MM.1S (cell line): ENCODE measurements at regions not wholly inside any gene's neighbourhood (a gene's known extent, or its start where the extent isn't known, plus 50 kb on each side); places are given as distances from the start of the nearest gene placed in this dataset.

Source experiments
- DNase-seq: peaks from one replicate; pipeline ENCODE4 v3.0.0-alpha.2; 2015
- H2AFZ ChIP-seq: fragments of 300-600 bp; sonication (generic); 2 replicates; pipeline ENCODE4 v1.6.0; 2016; ENCODE audit warnings: antibody characterized with exemption, low read length
- H3F3A ChIP-seq: fragments of 300-600 bp; sonication (generic); 2 replicates; pipeline ENCODE4 v1.6.1; 2016; ENCODE audit warnings: mild to moderate bottlenecking, antibody characterized with exemption, low read length, moderate library complexity, mixed read lengths; ENCODE audit not compliant: insufficient read depth
- H3K27ac ChIP-seq: fragments of 300-600 bp; sonication (generic); 2 replicates; pipeline ENCODE4 v1.5.1; 2016; ENCODE audit warnings: mild to moderate bottlenecking, low read length
- H3K27me3 ChIP-seq: fragments of 300-600 bp; sonication (generic); replicated peaks from 2 replicates; pipeline ENCODE4 v1.6.0; 2016; ENCODE audit warnings: low read length; ENCODE audit not compliant: insufficient read depth
- H3K36me3 ChIP-seq: fragments of 300-600 bp; sonication (generic); replicated peaks from 2 replicates; pipeline ENCODE4 v1.6.1; 2016; ENCODE audit warnings: mild to moderate bottlenecking, low read length, mixed read lengths; ENCODE audit not compliant: insufficient read depth
- H3K4me1 ChIP-seq: fragments of 300-600 bp; sonication (generic); 2 replicates; pipeline ENCODE4 v1.6.1; 2016; ENCODE audit warnings: low read length, mixed read lengths
- H3K4me2 ChIP-seq: fragments of 300-600 bp; sonication (generic); 2 replicates; pipeline ENCODE4 v1.6.0; 2016; ENCODE audit warnings: low read depth, low read length
- H3K4me3 ChIP-seq: fragments of 300-600 bp; sonication (generic); 2 replicates; pipeline ENCODE4 v1.5.1; 2016; ENCODE audit warnings: low read length, mixed read lengths
- H3K79me2 ChIP-seq: fragments of 300-600 bp; sonication (generic); 2 replicates; pipeline ENCODE4 v1.6.1; 2016; ENCODE audit warnings: mixed run types, low read length, mixed read lengths
- H3K9ac ChIP-seq: fragments of 300-600 bp; sonication (generic); 2 replicates; pipeline ENCODE4 v1.6.1; 2016; ENCODE audit warnings: low read length, mixed read lengths
- H3K9me2 ChIP-seq: fragments of 300-600 bp; sonication (generic); replicated peaks from 2 replicates; pipeline ENCODE4 v1.6.1; 2016; ENCODE audit warnings: mild to moderate bottlenecking, low read length, mixed read lengths; ENCODE audit not compliant: insufficient read depth
- H3K9me3 ChIP-seq: fragments of 300-600 bp; sonication (generic); replicated peaks from 2 replicates; pipeline ENCODE4 v1.6.1; 2016; ENCODE audit warnings: mild to moderate bottlenecking, low read length, mixed read lengths; ENCODE audit not compliant: insufficient read depth
- H4K20me1 ChIP-seq: fragments of 300-600 bp; sonication (generic); 2 replicates; pipeline ENCODE4 v1.6.1; 2016; ENCODE audit warnings: mild to moderate bottlenecking, low read length, moderate library complexity, mixed read lengths; ENCODE audit not compliant: insufficient read depth
- EZH2 ChIP-seq: fragments of 300-600 bp; sonication (generic); optimal IDR thresholded peaks from 2 replicates; pipeline ENCODE3; 2017; ENCODE audit warnings: low read depth, mild to moderate bottlenecking, antibody characterized with exemption, low read length, mixed read lengths
- EZH2phosphoT487 ChIP-seq: fragments of 300-600 bp; sonication (generic); IDR thresholded peaks from 2 replicates; pipeline ENCODE4 v1.6.1; 2018; ENCODE audit warnings: antibody characterized with exemption, low read length
- TF ChIP-seq, protein P1 (sequence below): fragments of 300-600 bp; sonication (generic); IDR thresholded peaks from 2 replicates; pipeline ENCODE4 v1.5.1; 2016; ENCODE audit warnings: antibody characterized with exemption, low read length, mixed read lengths

DNA sequence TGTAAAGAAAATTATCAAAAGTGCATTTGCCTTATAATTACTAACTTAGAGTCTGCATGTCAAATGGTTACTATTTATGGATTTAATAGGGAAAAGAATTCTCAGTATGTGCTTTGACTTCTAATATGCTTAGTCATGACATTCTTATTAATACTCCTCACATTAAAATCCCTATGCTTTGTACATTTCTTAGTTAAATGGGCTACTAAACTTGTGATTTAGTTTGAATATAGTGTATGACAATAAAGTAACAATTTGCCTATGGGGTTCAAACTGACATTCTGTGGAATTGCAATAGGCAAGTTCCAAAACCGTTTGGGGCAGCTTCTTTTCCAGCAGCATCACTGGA, 361.9 kb upstream of the TMTC1 start:
- Histone ChIP-seq H3K27ac (no peak overlapping the region), H4K20me1 (no peaks in the 10 kb centered on the region), H2AFZ (no peak overlapping the region), H3K27me3 (no peaks in the 10 kb centered on the region), H3K79me2 (no peaks in the 10 kb centered on the region), H3K36me3 (no peaks in the 10 kb centered on the region), H3K9ac (no peak overlapping the region), H3F3A (no peaks in the 10 kb centered on the region), H3K9me3 (no peaks in the 10 kb centered on the region), H3K4me3 (no peak overlapping the region), H3K4me2 (no peak overlapping the region), H3K4me1 (no peaks in the 10 kb centered on the region), H3K9me2 (no peaks in the 10 kb centered on the region)
- TF ChIP-seq EZH2phosphoT487 (no peak), EZH2 (no peak)
- TF ChIP-seq, protein P1, sequence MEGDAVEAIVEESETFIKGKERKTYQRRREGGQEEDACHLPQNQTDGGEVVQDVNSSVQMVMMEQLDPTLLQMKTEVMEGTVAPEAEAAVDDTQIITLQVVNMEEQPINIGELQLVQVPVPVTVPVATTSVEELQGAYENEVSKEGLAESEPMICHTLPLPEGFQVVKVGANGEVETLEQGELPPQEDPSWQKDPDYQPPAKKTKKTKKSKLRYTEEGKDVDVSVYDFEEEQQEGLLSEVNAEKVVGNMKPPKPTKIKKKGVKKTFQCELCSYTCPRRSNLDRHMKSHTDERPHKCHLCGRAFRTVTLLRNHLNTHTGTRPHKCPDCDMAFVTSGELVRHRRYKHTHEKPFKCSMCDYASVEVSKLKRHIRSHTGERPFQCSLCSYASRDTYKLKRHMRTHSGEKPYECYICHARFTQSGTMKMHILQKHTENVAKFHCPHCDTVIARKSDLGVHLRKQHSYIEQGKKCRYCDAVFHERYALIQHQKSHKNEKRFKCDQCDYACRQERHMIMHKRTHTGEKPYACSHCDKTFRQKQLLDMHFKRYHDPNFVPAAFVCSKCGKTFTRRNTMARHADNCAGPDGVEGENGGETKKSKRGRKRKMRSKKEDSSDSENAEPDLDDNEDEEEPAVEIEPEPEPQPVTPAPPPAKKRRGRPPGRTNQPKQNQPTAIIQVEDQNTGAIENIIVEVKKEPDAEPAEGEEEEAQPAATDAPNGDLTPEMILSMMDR: no peak
- no peak for DNase-seq

DNA sequence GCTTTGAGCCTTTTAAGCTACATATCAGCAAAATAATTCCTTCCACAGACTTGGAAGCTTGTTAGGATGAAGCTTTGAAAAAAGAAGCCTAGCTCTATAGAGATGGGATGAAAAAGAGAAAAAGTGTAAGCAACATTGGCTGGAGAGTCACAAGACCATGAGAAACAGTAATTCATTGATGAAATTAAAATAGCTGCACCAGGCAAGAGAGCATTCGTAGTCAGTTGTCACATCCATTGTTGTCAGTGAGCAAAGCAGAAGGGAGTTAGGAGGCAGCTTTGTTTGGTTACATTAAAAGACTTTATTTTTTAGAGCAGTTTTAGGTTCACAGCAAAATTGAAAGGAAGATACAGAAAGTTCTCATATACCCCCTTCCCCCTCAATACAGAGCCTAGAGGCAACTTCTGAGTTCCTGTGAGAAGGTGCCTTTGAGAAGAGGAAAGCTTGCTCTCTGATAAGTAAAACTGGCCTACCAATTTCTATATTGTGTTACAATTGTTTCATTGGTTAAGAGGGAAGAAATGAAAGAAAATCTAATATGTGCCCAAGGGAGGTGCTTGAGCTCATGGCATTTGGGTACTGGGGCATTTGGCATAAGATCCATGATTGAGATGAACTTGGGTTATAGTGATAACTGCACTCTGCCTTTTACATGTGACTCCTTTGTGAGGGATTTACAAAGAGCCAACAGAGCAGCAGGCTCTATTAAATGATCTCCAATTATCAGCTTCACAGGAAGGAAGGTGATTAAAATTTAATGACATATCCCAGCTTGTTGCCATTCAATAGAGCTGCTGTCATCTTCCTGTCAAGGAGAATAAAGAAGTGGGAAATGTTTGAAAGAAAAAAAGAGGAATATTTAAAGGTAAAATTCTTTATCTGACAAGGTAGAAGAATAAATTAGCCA, 361.3 kb upstream of the TMTC1 start:
- H3K4me3 ChIP-seq: no peak overlapping the region
- H3K27me3 ChIP-seq: no peaks in the 10 kb centered on the region
- no peak for DNase-seq
- H3K79me2 ChIP-seq: no peaks in the 10 kb centered on the region
- no peak overlapping the region for H3K27ac ChIP-seq
- no peaks in the 10 kb centered on the region for H3K4me1 ChIP-seq
- no peaks in the 10 kb centered on the region for H3K9me3 ChIP-seq
- no peak for TF ChIP-seq EZH2
- no peak for TF ChIP-seq EZH2phosphoT487
- TF ChIP-seq, protein P1: no peak
- no peaks in the 10 kb centered on the region for H3K9me2 ChIP-seq
- H3K4me2 ChIP-seq: no peak overlapping the region
- no peak overlapping the region for H2AFZ ChIP-seq
- H4K20me1 ChIP-seq: no peaks in the 10 kb centered on the region
- no peaks in the 10 kb centered on the region for H3K36me3 ChIP-seq
- no peak overlapping the region for H3K9ac ChIP-seq
- H3F3A ChIP-seq: no peaks in the 10 kb centered on the region

DNA sequence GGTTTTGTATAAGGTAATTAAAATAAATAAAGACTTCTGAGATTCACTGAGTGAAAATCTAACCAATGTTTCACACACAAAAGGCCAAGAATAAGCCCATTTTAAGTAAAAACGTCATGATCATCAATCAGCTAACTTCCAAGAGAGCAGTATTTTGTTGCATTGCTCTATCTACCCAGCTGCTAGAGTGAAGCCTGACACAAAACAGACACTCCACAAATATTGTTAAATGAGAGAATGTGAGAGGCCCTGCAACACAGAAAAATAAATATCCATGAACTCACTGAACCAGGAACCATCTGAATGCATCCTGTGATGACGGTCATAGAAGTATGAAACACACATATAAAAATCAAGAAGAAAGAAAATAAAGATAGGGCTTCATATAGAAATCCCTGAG, 358.6 kb upstream of the TMTC1 start:
- Histone ChIP-seq H3K36me3 (no peaks in the 10 kb centered on the region), H3K79me2 (no peaks in the 10 kb centered on the region), H3F3A (no peaks in the 10 kb centered on the region), H3K27ac (no peak overlapping the region), H4K20me1 (no peaks in the 10 kb centered on the region), H3K4me3 (no peak overlapping the region), H3K9ac (no peak overlapping the region), H3K9me2 (no peaks in the 10 kb centered on the region), H3K27me3 (no peaks in the 10 kb centered on the region), H3K4me2 (no peak overlapping the region), H3K9me3 (no peaks in the 10 kb centered on the region), H3K4me1 (no peaks in the 10 kb centered on the region), H2AFZ (no peak overlapping the region)
- no peak for DNase-seq
- TF ChIP-seq EZH2: no peak

DNA sequence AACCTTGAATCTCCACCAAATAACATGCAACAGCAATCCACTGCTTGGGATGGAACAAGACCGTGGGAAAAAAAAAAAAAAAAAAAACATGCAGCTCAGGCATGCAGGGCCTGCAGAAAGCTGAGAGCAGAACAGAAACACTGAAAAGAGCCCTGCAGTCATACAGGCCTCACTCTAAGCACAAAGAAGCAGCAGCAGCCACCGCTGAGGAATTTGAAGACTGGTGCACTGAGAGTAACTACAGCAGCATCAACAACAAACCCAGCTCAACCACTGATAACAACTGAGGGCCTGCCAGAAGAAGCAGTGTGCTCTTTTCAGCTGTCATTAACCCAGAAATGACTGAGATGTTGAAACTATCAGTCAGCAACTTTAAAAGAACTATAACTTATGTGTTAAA, 354.7 kb upstream of the TMTC1 start:
- TF ChIP-seq, protein P1: no peak
- TF ChIP-seq EZH2 (no peak), EZH2phosphoT487 (no peak)
- H4K20me1 ChIP-seq: no peaks in the 10 kb centered on the region
- no peak overlapping the region for H2AFZ ChIP-seq
- no peak overlapping the region for H3K4me2 ChIP-seq
- H3K27me3 ChIP-seq: no peaks in the 10 kb centered on the region
- no peaks in the 10 kb centered on the region for H3K79me2 ChIP-seq
- H3K4me3 ChIP-seq: no peak overlapping the region
- H3F3A ChIP-seq: no peaks in the 10 kb centered on the region
- H3K9me3 ChIP-seq: no peaks in the 10 kb centered on the region
- H3K27ac ChIP-seq: no peak overlapping the region
- H3K9ac ChIP-seq: no peak overlapping the region
- no peaks in the 10 kb centered on the region for H3K9me2 ChIP-seq
- no peaks in the 10 kb centered on the region for H3K36me3 ChIP-seq
- H3K4me1 ChIP-seq: no peaks in the 10 kb centered on the region
- no peak for DNase-seq
